CD4-positive, alpha-beta T cell (primary cell): ENCODE measurements at regions not wholly inside any gene's neighbourhood (a gene's known extent, or its start where the extent isn't known, plus 50 kb on each side); places are given as distances from the start of the nearest gene placed in this dataset.
A peak's percentile ranks its signal among the peaks of the same experiment; 100 is the strongest.
"Not testable (repeated sequence)": the region's sequence is repeated elsewhere in the genome, so short reads cannot be mapped to it uniquely, and the experiment has no call there.

Experiments used
- ATAC-seq: fragments of 200-7000 bp; cut with Tn5 transposase; one replicate; pipeline ENCODE4 v1.10.0; 2022; ENCODE audit warnings: mild to moderate bottlenecking; ENCODE audit not compliant: poor library complexity
- CTCF ChIA-PET: fragments of 350-600 bp; sonication (Branson Sonifier 250); formaldehyde crosslinking; loops from one replicate; lab custom pipeline; 2021; ENCODE audit warnings: antibody characterized with exemption, inconsistent platforms; lab: Charles Lee
- POLR2A ChIA-PET: fragments of 350-600 bp; sonication (Branson Sonifier 250); formaldehyde crosslinking; loops from one replicate; lab custom pipeline; 2021; ENCODE audit warnings: antibody characterized with exemption, inconsistent platforms; lab: Charles Lee
- DNase-seq, 14 experiments: peaks; one replicate each; pipeline ENCODE4 v3.0.0-alpha.2; 2013 to 2020; ENCODE audit warnings: mixed read lengths in 2 of 14
- H3K27ac ChIP-seq, 2 donors: one replicate each; pipeline versions ENCODE4 v1.5.1 to v1.7.0; 2013; ENCODE audit warnings: low read length in 2 of 2, low read depth in 1 of 2, mild to moderate bottlenecking in 1 of 2
- H3K27me3 ChIP-seq, 2 experiments: 1 replicate in 1 of 2; 2 replicates in 1 of 2; pipeline versions ENCODE4 v1.6.1 to v1.7.0; 2013; ENCODE audit warnings: low read length in 2 of 2, control low read depth in 1 of 2, mild to moderate bottlenecking in 1 of 2, moderate library complexity in 1 of 2; ENCODE audit not compliant: insufficient read depth in 2 of 2, control insufficient read depth in 1 of 2
- H3K36me3 ChIP-seq: one replicate; pipeline ENCODE4 v1.6.1; 2013; ENCODE audit warnings: low read length, control low read depth; ENCODE audit not compliant: insufficient read depth
- H3K4me1 ChIP-seq: one replicate; pipeline ENCODE4 v1.6.1; 2013; ENCODE audit warnings: low read length, control low read depth; ENCODE audit not compliant: insufficient read depth
- H3K4me3 ChIP-seq: one replicate; pipeline ENCODE4 v1.5.1; 2013; ENCODE audit warnings: mild to moderate bottlenecking, low read length, moderate library complexity
- H3K9me3 ChIP-seq, 2 experiments: 1 replicate in 1 of 2; 2 replicates in 1 of 2; pipeline versions ENCODE4 v1.6.1 to v1.7.0; 2013; ENCODE audit warnings: low read length in 2 of 2, mild to moderate bottlenecking in 2 of 2, control low read depth in 1 of 2, moderate library complexity in 1 of 2; ENCODE audit not compliant: control insufficient read depth in 1 of 2, insufficient read depth in 1 of 2
- H3K27ac Mint-ChIP-seq: one replicate; pipeline ENCODE4 v1.8.0; 2020; ENCODE audit warnings: mixed read lengths
- H3K27me3 Mint-ChIP-seq: one replicate; pipeline ENCODE4 v1.8.0; 2021; ENCODE audit warnings: mixed read lengths
- H3K36me3 Mint-ChIP-seq: one replicate; pipeline ENCODE4 v1.8.0; 2021; ENCODE audit warnings: low read depth, mixed read lengths
- H3K4me1 Mint-ChIP-seq: one replicate; pipeline ENCODE4 v1.8.0; 2021; ENCODE audit warnings: low read depth, mixed read lengths
- H3K4me3 Mint-ChIP-seq: one replicate; pipeline ENCODE4 v1.8.0; 2020; ENCODE audit warnings: mild to moderate bottlenecking, mixed read lengths
- H3K9me3 Mint-ChIP-seq: one replicate; pipeline ENCODE4 v1.8.0; 2020; ENCODE audit warnings: mixed read lengths
- intact Hi-C, 2 experiments: fragments of 100-400 bp; cut with DNase I in 1 of 2; cut with micrococcal nuclease in 1 of 2; formaldehyde crosslinking; loops; one replicate each; pipeline versions ENCODE4 v1.15.1 to v1.9.0; 2023 to 2025; cut with DNase I, micrococcal nuclease

DNA sequence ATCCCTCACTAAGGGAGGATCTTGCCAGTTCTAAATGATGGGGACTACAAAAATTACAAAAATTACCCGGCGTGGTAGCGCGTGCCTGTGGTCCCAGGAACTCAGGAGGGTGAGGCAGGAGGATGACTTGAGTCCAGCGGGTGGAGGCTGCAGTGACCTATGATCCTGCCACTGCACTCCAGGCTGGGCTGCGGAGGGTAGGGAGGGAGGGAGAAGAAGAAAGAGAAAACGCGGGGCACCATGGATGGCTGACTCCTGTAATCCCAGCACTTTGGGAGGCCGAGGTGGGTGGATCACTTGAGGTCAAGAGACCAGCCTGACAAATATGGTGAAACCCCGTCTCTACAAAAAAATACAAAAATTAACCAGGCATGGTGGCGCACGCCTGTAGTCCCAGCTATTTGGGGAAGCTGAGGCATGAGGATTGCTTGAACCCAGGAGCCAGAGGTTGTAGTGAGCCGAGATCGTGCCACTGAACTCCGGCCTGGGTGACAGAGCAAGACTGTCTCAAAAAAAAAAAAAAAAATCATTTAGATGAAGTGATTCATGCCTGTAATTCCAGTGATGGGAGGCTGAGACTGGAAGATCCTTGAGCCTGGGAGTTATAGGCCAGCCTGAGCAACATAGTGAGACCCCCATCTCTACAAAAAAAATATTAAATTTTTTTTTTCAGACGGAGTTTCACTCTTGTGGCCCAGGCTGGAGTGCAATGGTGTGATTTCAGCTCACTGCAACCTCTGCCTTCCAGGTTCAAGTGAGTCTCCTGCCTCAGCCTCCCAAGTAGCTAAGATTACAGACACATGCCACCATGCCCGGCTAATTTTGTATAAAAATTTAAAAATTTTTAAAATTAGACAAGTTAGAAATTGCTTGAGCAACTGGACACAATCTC, 95.2 kb upstream of the METTL9 start:
- H3K4me3 Mint-ChIP-seq = peak overlapping the region; percentile 77
- not testable (repeated sequence) for H3K27ac ChIP-seq

DNA sequence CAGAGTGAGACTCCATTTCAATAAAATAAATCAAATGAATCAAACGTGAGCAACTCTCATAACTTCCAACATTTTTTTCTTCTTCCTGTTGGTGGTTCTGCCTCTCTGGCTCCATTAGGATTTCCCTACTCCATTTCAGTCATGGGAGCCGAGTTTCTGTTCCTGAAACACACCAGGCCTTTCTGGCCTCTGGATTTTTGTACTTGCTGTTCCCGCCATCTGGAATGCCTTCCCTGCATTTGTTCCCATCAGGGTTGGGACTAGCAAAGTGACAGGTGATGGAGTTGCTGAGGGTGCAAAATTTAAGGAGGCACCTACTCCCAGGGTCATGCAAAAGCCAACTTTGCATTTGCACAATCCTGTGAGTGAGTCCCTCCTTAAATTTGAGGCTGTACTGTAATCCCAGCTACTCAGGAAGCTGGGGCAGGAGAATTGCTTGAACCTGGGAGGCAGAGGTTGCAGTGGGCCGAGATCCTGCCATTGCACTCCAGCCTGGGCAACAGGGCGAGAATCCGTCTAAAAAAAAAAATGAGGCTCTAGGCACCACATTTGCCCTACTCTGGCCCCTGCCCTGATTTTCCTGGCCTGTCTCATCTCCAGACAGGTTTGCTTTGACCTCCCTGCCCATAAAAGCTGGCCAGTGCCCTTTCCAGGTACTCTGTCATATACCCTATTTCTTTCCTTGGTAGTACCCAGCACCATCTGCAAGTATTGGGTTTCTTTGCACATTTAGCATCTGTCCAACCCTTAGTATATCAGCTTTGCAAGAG, 93.4 kb upstream of the METTL9 start:
- H3K4me3 Mint-ChIP-seq = peak overlapping the region; percentile 88
- POLR2A ChIA-PET = interaction anchor here (0.6 to 1.7 kb wide), 3 partner anchors 14 to 801 kb away, joined by 3 to 10 read pairs (median 4); no protein-coding TSS in a partner anchor
- peaks cover 63% of the 10 kb centered on the region for H3K4me1 ChIP-seq
- H3K27me3 ChIP-seq, H3K27ac ChIP-seq, CTCF ChIA-PET, H3K36me3 ChIP-seq, H3K9me3 Mint-ChIP-seq, ATAC-seq, H3K9me3 ChIP-seq, H3K27me3 Mint-ChIP-seq, DNase-seq, H3K4me3 ChIP-seq: not testable (repeated sequence)
- H3K36me3 Mint-ChIP-seq = peaks cover 27% of the 10 kb centered on the region
- intact Hi-C loops = loop anchor here in 1 of 2 experiments (10.0 kb wide), 3 partner anchors 89 to 1951 kb away; partner anchors contain the start of genes ACSM3, METTL9 and VPS35L
- peaks cover 47% of the 10 kb centered on the region for H3K4me1 Mint-ChIP-seq
- H3K27ac Mint-ChIP-seq = peak overlapping the region; percentile 91

More for the DNA sequence above, 95.2 kb upstream of the METTL9 start:
- peaks cover 20% of the 10 kb centered on the region for H3K36me3 Mint-ChIP-seq
- peaks cover 52% of the 10 kb centered on the region for H3K4me1 ChIP-seq
- DNase-seq = peak in 2 of 14 experiments; percentile 5 to 32
- H3K9me3 Mint-ChIP-seq, ATAC-seq, H3K4me3 ChIP-seq, POLR2A ChIA-PET, H3K9me3 ChIP-seq, H3K36me3 ChIP-seq, H3K27me3 ChIP-seq, H3K27me3 Mint-ChIP-seq: not testable (repeated sequence)
- CTCF ChIA-PET = interaction anchor here (0.6 kb wide), 1 partner anchor 394 kb away, joined by 5 read pairs; no protein-coding TSS in a partner anchor
- peak overlapping the region; percentile 90 for H3K27ac Mint-ChIP-seq
- intact Hi-C loops = loop anchor here in 1 of 2 experiments (10.0 kb wide), 3 partner anchors 91 to 1949 kb away; partner anchors contain the start of genes ACSM3, METTL9 and VPS35L
- peaks cover 42% of the 10 kb centered on the region for H3K4me1 Mint-ChIP-seq

DNA sequence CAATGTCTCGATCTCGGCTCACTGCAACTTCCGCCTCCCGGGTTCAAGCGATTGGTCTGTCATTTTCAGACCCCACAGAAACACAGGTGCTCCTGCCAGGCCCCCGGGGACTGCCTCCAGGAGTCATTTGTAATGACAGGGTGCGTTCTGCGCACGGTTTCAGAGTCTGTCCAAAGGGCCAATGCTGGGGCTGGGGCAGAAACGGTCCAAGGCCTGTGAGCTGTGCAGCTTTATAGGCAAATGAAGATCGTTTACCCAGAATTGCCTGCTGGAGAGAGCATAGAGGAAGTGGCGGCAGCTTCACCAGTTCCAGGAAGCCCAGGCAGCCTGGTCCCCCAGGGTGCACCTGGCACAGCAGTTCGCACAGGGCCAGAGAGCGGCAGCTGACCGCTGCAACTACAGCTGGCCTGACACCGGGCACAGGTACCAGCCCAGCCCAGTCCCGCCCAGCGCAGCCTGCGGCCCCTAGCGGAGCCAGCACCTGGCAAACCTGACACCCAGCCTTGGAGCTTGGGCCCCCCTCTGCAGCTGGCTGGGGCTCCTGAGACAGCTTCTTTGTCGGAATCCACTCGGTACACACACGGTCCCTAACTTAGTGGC, 92.4 kb upstream of the METTL9 start:
- Mint-ChIP-seq H3K4me3 (peak overlapping the region; percentile 88), H3K36me3 (peaks cover 30% of the 10 kb centered on the region), H3K27ac (peak overlapping the region; percentile 91), H3K4me1 (peaks cover 56% of the 10 kb centered on the region)
- Histone ChIP-seq H3K36me3 (peaks cover 11% of the 10 kb centered on the region), H3K4me3 (peak overlapping the region; percentile 51), H3K27ac (peak overlapping the region; percentile 66 to 67), H3K4me1 (peaks cover 71% of the 10 kb centered on the region)
- DNase-seq (peak; percentile 21 to 78 (median 55)), ATAC-seq (peak; percentile 48)
- H3K9me3 Mint-ChIP-seq, H3K9me3 ChIP-seq, H3K27me3 Mint-ChIP-seq, H3K27me3 ChIP-seq: not testable (repeated sequence)
- ChIA-PET POLR2A (interaction anchor here (0.6 to 1.7 kb wide), 2 partner anchors 13 to 802 kb away, joined by 4 to 10 read pairs; no protein-coding TSS in a partner anchor), CTCF (interaction anchor here (0.8 kb wide), 1 partner anchor 10 kb away, joined by 3 read pairs; no protein-coding TSS in a partner anchor)
- intact Hi-C loops = loop anchor here in 1 of 2 experiments (10.0 kb wide), 3 partner anchors 88 to 1952 kb away; partner anchors contain the start of genes ACSM3, METTL9 and VPS35L

DNA sequence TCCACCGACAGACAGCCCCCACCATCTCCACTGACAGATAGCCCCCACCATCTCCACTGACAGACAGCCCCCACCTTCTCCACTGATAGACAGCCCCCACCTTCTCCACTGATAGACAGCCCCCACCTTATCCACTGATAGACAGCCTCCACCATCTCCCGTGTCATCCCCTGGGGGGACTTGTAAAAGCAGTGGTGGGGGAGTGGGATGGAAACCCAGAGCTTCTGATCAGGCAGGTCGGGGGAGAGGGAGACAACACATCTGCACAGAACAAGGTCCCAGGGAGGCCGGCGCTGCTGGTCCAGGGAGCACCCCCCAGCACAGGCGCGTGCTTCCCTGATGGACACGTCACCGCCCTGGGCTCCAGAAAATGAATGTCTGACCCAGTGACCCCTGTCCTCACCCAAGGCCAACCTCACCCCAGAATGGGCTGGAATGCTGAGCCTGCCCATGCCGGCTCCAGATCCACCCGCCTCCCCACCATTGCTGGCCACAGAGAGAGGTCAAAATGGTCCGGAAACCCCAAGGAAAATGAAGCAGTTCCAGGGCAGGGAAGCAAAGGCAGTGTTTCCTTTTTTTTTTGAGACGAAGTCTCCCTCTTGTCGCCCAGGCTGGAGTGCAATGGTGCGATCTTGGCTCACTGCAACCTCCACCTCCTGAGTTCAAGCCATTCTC, 91.6 kb upstream of the METTL9 start:
- Mint-ChIP-seq H3K4me1 (peaks cover 61% of the 10 kb centered on the region), H3K4me3 (peak overlapping the region; percentile 84), H3K27ac (peak overlapping the region; percentile 91), H3K36me3 (peaks cover 33% of the 10 kb centered on the region)
- ChIA-PET CTCF (interaction anchor here (0.8 kb wide), 1 partner anchor 9 kb away, joined by 3 read pairs; no protein-coding TSS in a partner anchor), POLR2A (interaction anchor here (0.6 to 1.7 kb wide), 2 partner anchors 12 kb away, joined by 3 to 10 read pairs; no protein-coding TSS in a partner anchor)
- H3K27me3 ChIP-seq, H3K9me3 Mint-ChIP-seq, H3K27me3 Mint-ChIP-seq, ATAC-seq, H3K9me3 ChIP-seq: not testable (repeated sequence)
- peaks cover 11% of the 10 kb centered on the region for H3K36me3 ChIP-seq
- peaks cover 76% of the 10 kb centered on the region for H3K4me1 ChIP-seq
- H3K4me3 ChIP-seq = peak overlapping the region; percentile 51
- DNase-seq = peak in 2 of 14 experiments; percentile 1 to 53
- peak overlapping the region; percentile 66 to 67 for H3K27ac ChIP-seq
- intact Hi-C loops = loop anchor here in 1 of 2 experiments (10.0 kb wide), 3 partner anchors 87 to 1953 kb away; partner anchors contain the start of genes ACSM3, METTL9 and VPS35L

DNA sequence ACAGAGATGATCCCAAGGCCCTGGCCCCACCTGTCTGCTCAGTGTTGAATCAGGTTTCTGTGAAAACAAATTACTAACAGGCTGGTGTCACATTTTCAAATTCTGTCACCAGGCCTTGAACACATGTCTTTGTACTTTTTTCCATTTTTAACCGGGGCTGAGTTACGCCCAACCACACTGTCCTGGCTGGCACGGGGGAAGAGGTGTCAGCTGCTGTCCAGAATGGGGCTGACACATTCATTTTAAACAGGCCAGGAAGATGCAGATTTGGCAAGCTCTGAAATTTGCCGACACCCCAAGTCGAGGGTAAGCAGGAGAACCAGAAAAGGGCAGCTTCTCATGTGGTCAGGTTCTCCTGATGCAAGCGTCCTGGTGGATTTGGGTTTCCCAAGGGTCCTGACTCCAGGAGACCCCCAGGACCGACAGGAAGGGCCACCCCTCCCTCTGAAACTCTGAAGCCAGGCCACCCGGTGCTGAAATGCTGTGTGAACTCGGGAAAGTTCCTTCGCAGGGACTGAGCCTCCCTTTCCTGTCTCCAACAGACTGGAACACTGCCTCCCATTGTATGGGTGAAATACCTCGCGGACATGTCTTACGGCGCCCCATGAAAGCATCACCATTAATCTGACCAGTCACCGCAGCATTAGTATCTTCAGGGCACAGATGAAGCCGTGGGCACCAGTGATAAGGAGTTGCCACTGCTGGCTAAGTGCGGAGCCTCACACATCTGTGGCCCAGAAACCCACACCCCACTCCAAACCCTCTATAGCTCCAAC, 90.5 kb upstream of the METTL9 start:
- peak overlapping the region; percentile 91 for H3K27ac Mint-ChIP-seq
- H3K4me1 ChIP-seq = peaks cover 78% of the 10 kb centered on the region
- H3K36me3 Mint-ChIP-seq = peaks cover 38% of the 10 kb centered on the region
- H3K4me3 ChIP-seq, H3K27me3 Mint-ChIP-seq, H3K9me3 ChIP-seq, H3K27ac ChIP-seq, H3K9me3 Mint-ChIP-seq, POLR2A ChIA-PET, H3K27me3 ChIP-seq, ATAC-seq, CTCF ChIA-PET: not testable (repeated sequence)
- peak in 2 of 14 experiments; percentile 2 to 18 for DNase-seq
- intact Hi-C loops = loop anchor here in 1 of 2 experiments (10.0 kb wide), 3 partner anchors 86 to 1954 kb away; partner anchors contain the start of genes ACSM3, METTL9 and VPS35L
- peaks cover 59% of the 10 kb centered on the region for H3K4me1 Mint-ChIP-seq
- peaks cover 16% of the 10 kb centered on the region for H3K36me3 ChIP-seq
- peak overlapping the region; percentile 84 for H3K4me3 Mint-ChIP-seq
